ENCODE measurements at regions not wholly inside any gene's neighbourhood (a gene's known extent, or its start where the extent isn't known, plus 50 kb on each side); places are given as distances from the start of the nearest gene placed in this dataset.

DNA sequence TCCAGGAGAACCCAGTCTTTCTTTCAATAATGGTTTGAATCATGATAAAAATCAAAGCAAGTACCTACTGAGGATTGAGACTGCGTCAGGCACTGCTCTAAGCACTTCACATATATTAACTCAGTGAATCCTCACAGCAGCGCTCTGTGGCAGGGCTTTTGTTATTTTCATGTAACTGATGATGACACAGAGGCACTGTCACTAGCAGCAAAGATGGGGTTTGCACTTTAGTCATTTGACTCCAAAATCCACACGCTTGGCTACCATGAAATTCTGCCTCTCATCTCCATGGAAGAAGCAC is 98.8 kb upstream of the GSC start:
- no peak overlapping the region for H3K27ac ChIP-seq
- TF ChIP-seq, protein P1, sequence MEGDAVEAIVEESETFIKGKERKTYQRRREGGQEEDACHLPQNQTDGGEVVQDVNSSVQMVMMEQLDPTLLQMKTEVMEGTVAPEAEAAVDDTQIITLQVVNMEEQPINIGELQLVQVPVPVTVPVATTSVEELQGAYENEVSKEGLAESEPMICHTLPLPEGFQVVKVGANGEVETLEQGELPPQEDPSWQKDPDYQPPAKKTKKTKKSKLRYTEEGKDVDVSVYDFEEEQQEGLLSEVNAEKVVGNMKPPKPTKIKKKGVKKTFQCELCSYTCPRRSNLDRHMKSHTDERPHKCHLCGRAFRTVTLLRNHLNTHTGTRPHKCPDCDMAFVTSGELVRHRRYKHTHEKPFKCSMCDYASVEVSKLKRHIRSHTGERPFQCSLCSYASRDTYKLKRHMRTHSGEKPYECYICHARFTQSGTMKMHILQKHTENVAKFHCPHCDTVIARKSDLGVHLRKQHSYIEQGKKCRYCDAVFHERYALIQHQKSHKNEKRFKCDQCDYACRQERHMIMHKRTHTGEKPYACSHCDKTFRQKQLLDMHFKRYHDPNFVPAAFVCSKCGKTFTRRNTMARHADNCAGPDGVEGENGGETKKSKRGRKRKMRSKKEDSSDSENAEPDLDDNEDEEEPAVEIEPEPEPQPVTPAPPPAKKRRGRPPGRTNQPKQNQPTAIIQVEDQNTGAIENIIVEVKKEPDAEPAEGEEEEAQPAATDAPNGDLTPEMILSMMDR (IDR thresholded peaks at IDR 0.05; ENCODE audit: low read depth, low read length): no peak
- no peaks in the 10 kb centered on the region for H3K4me1 ChIP-seq (ENCODE audit: low read depth)
- no peaks in the 10 kb centered on the region for H3K36me3 ChIP-seq
- no peak for DNase-seq (ENCODE audit: low read depth in 1 of 2, low spot score in 1 of 2)
- no peaks in the 10 kb centered on the region for H3K9me3 ChIP-seq (ENCODE audit: low read depth)
- peaks cover 24% of the 10 kb centered on the region for H3K27me3 ChIP-seq
- no peak overlapping the region for H3K4me3 ChIP-seq

GRCh38 chr14:94867946-94868771 is 98.2 kb upstream of the GSC start:
- Histone ChIP-seq H3K4me1 (ENCODE audit: low read depth) (no peaks in the 10 kb centered on the region), H3K36me3 (no peaks in the 10 kb centered on the region), H3K9me3 (ENCODE audit: low read depth) (no peaks in the 10 kb centered on the region), H3K27ac (no peak overlapping the region), H3K27me3 (peaks cover 24% of the 10 kb centered on the region), H3K4me3 (no peak overlapping the region)
- DNase-seq (ENCODE audit: low read depth in 1 of 2, low spot score in 1 of 2): peak in 1 of 2 donors; percentile 4
- TF ChIP-seq, protein P1 (IDR thresholded peaks at IDR 0.05; ENCODE audit: low read depth, low read length): no peak

DNA sequence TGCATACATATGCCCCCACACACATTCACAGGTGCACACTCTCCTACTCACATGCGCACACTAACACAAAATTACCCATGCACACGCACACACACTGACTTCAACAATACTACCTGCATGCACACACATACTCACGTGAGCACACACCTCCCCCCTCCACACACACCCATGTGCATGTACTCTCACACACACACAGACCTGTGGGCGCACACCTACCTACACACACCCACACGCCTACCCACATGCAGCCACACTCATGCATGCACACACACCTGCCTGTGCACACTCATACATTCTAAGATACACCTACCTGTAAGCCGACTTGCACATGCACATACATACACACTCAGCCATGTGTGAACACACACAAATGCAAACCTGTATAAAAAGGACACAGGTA is 97.3 kb upstream of the GSC start:
- Histone ChIP-seq H3K4me3 (no peak overlapping the region), H3K9me3 (ENCODE audit: low read depth) (no peaks in the 10 kb centered on the region), H3K27me3 (peaks cover 24% of the 10 kb centered on the region), H3K4me1 (ENCODE audit: low read depth) (no peaks in the 10 kb centered on the region), H3K36me3 (no peaks in the 10 kb centered on the region), H3K27ac (no peak overlapping the region)
- TF ChIP-seq, protein P1 (IDR thresholded peaks at IDR 0.05; ENCODE audit: low read depth, low read length): no peak
- DNase-seq (ENCODE audit: low read depth in 1 of 2, low spot score in 1 of 2): no peak

GRCh38 chr14:94864387-94865195 is 94.7 kb upstream of the GSC start:
- Histone ChIP-seq H3K27me3 (peaks cover 24% of the 10 kb centered on the region), H3K4me3 (no peak overlapping the region), H3K36me3 (no peaks in the 10 kb centered on the region), H3K9me3 (ENCODE audit: low read depth) (no peaks in the 10 kb centered on the region), H3K4me1 (ENCODE audit: low read depth) (no peaks in the 10 kb centered on the region), H3K27ac (no peak overlapping the region)
- TF ChIP-seq, protein P1 (IDR thresholded peaks at IDR 0.05; ENCODE audit: low read depth, low read length): no peak
- no peak for DNase-seq (ENCODE audit: low read depth in 1 of 2, low spot score in 1 of 2)

DNA sequence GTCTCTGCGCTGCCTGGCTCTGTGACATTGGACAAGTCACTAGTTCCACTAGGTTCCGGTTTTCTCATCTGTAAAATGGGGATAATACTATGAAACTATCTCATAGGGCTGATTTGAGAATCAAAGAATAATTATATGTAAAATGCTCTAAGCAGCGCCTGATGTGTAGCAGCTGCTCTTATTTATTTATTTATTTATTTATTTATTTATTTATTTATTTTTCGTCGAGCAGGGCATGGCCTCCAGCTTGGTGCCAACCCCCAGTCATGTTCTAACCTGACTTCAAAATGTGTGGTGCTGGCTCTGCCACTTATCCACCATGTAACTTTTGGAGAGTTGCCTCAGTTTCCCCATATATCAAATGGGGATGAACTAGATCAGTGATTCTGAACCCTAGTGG is 93.5 kb upstream of the GSC start:
- no peaks in the 10 kb centered on the region for H3K36me3 ChIP-seq
- DNase-seq (ENCODE audit: low read depth in 1 of 2, low spot score in 1 of 2): no peak
- H3K27ac ChIP-seq: no peak overlapping the region
- H3K27me3 ChIP-seq: peaks cover 18% of the 10 kb centered on the region
- TF ChIP-seq, protein P1 (IDR thresholded peaks at IDR 0.05; ENCODE audit: low read depth, low read length): no peak
- H3K4me3 ChIP-seq: no peak overlapping the region
- no peaks in the 10 kb centered on the region for H3K9me3 ChIP-seq (ENCODE audit: low read depth)
- H3K4me1 ChIP-seq (ENCODE audit: low read depth): no peaks in the 10 kb centered on the region

Data from cardiac muscle cell (in vitro differentiated cells and primary cell).